KBM-7 (cell line): ENCODE measurements at regions not wholly inside any gene's neighbourhood (a gene's known extent, or its start where the extent isn't known, plus 50 kb on each side); places are given as distances from the start of the nearest gene placed in this dataset.
"Not testable (repeated sequence)": the region's sequence is repeated elsewhere in the genome, so short reads cannot be mapped to it uniquely, and the experiment has no call there.

Experiments
- DNase-seq: peaks from one replicate; pipeline ENCODE4 v3.0.0-alpha.2; 2015
- in situ Hi-C: fragments of 300-500 bp; cut with MboI; formaldehyde crosslinking; loops from 2 replicates; pipeline ENCODE4 v1.14.3; 2020; ENCODE audit warnings: low sequenced_read_pairs, low pct_unique_long_range_greater_than_20kb, mixed read lengths

GRCh38 chr1:79226963-79227362 lies 220.4 kb upstream of the ADGRL4 start:
- no peak for DNase-seq
- in situ Hi-C loops = no loop called here

DNA sequence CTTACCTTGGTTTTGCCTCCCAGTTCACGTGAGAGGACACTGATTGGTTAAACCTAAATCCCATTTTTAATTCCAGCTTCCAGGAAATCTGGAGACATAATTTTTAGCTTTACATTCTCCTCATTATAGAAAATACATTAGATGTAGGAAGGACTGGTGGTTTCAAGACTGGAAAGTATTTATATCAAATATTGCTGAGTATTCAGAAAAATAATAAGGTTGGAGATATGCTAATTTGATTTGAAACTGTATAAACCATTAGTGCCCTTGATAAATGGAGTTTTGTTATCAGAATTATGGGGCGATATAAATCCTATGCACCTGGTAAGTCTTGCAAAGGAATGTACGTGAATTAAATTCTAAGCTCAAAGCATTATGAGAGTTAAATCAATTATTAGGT lies 218.0 kb upstream of the ADGRL4 start:
- no peak for DNase-seq
- in situ Hi-C loops = no loop called here

GRCh38 chr1:79220509-79220908 lies 214.0 kb upstream of the ADGRL4 start:
- in situ Hi-C loops = no loop called here
- DNase-seq = no peak

DNA sequence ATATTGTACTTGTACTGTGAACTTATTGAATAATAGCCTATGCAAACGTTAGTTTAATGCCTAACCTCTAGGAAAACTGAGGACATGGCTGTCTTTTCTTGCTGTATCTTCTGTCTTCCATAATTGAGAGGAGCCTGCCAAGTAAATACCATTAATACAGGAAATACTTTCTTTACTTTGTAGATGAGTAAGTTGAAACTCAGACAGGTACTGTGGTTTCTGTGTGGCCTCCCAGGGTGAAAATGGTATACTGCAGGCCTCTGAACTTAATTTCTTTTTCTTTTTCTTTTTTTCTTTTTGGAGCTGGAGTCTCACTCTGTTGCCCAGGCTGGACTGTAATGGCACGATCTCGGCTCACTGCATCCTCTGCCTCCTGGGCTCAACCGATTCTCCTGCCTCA lies 208.8 kb upstream of the ADGRL4 start:
- in situ Hi-C loops = no loop called here
- no peak for DNase-seq

GRCh38 chr1:79207786-79208185 lies 201.3 kb upstream of the ADGRL4 start:
- in situ Hi-C loops = no loop called here
- no peak for DNase-seq

- no peak for DNase-seq
- in situ Hi-C loops = no loop called here
These were observed 200.8 kb upstream of the ADGRL4 start for GRCh38 chr1:79207331-79207730.

- in situ Hi-C loops = no loop called here
- no peak for DNase-seq
These were observed 198.4 kb upstream of the ADGRL4 start for GRCh38 chr1:79204779-79205479.

- in situ Hi-C loops = no loop called here
- no peak for DNase-seq
These were observed 192.3 kb upstream of the ADGRL4 start for GRCh38 chr1:79198832-79199231.

DNA sequence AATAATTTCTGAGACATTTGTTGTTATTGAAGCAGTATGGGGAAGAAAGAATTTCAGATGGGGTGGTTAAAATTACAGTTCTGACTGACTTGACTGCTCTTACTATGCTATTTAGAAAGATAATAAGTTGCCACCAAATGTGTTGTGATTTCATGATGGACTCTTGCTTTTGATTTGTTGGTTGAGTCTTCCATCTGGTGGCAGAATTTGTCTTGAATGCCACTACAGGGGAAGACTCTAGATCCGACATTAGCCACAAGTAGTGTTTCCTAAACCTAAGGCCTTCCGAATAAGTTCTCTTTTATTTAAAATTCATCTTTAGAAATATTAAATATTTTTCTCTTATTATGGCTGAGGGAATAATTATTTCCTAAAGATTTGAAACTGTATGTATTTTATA lies 190.9 kb upstream of the ADGRL4 start:
- DNase-seq = no peak
- in situ Hi-C loops = no loop called here

- in situ Hi-C loops = no loop called here
These were observed 189.7 kb upstream of the ADGRL4 start for GRCh38 chr1:79196211-79196610.

GRCh38 chr1:79193211-79194079 lies 186.9 kb upstream of the ADGRL4 start:
- in situ Hi-C loops = no loop called here
- DNase-seq = no peak

More at GRCh38 chr1:79196211-79196610, 189.7 kb upstream of the ADGRL4 start:
- no peak for DNase-seq

DNA sequence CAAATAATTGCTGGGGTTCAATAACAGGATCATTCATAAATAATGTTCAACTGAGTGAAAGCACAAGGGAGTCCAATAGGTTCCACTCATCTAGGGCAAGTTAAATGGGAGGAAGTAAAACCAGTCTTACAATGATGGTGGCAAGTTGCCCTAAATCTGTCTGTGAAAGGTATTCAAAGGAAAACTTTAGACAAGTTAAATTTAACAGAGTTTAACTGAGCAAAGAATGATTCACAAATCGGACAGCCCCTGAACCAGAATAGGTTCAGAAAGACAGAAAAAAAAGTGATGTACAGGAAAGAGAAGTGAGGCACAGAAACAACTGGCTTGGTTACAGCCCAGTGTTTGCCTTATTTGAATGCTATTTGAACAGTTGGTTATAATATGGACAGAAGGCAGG lies 183.5 kb upstream of the ADGRL4 start:
- DNase-seq = no peak
- in situ Hi-C loops = no loop called here

DNA sequence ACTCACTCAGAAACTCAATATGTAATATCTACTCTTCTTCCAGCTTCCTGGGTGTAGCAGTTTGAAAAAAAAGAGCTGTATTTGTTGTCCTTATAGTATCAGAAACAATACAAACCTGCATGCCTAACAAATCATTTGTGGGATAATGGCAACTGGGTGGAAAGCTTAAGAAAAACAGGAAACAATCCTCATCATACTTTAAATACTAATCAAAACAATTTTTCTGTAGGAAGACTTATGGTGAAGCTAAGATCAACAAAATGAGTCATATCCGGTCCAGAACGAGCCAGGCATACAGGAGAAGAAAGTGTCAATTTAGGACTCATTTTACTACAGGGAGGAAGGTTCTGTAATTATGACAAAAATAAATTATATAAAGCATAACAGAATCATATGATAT lies 181.8 kb upstream of the ADGRL4 start:
- in situ Hi-C loops = no loop called here
- DNase-seq = no peak

- no peak for DNase-seq
- in situ Hi-C loops = no loop called here
These were observed 179.7 kb upstream of the ADGRL4 start for GRCh38 chr1:79186260-79186659.

GRCh38 chr1:79177844-79178243 lies 171.3 kb upstream of the ADGRL4 start:
- no peak for DNase-seq
- in situ Hi-C loops = no loop called here

DNA sequence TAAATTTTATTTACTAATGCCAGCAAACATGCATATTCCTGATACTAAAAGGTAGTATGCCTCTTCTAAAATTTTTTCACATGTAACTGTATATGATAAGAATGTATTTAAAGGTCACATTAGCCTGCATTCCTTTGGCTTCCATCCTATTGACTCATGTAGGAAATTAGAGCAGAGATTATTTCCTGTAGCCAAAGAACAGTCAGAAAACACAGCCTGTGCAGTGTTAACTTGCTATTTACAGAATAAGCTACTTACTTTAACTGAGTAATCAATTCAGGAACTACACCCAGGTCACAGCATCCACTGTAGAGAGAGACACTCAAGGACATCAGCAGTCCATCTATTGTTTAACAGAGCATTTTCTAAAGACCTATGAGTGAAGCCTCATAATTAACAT lies 154.5 kb upstream of the ADGRL4 start:
- DNase-seq = no peak
- in situ Hi-C loops = no loop called here

DNA sequence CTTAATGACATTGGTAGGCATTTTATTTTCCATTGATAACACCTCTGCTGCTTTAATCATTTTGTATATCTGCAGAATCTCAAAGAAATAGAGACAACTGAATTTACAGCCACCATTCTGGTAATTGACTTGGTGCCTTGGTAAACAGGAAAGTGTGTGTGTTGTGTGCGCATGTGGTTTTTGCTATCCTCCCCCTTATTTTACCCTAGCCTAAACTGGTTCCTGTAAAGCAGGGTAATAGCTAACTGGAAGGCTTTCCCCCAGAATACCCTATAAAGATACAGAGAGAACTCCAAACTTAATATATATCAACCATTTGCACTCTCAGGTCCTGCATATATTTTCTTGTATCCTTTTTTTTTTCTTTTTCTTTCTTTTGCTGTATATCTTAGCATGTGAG lies 149.5 kb upstream of the ADGRL4 start:
- in situ Hi-C loops = no loop called here
- no peak for DNase-seq

- in situ Hi-C loops = no loop called here
- DNase-seq = no peak
These were observed 144.7 kb upstream of the ADGRL4 start for GRCh38 chr1:79151006-79151796.

DNA sequence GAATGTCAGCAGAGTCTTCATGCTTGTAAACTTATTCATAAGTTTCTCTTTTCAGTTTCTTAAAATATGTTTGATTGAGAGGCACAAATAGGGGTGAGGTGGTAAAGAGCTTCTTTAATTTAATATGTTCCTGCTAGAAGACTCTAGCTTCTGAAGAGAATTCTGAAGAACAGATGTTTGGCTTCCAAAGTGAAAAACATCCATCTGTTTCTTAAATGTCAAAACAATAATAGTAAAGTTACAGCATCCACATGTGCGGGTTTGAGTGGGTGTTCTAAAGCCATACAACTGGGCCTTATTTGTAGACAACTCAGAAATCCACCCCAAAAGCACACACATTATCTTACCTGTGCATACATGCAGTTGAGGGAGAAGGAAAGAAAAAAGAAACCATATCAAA lies 144.0 kb upstream of the ADGRL4 start:
- in situ Hi-C loops = no loop called here
- DNase-seq = no peak

DNA sequence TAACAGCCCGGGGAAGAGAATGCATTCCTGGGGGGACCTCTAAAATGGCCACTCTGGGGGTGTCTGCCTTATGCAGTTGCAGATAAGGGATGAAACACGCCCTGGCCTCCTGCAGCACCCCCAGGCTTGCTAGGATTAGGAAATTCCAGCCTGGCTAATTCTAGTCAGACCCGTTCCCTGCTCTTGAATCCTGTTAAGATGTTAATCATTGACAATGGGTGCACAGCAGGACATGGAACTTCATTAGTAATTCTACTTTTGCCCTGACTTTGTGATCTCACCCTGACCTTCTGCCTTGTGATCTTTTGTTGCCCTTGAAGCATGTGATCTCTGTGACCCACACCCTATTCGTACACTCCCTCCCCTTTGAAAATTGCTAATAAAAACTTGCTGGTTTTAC lies 131.7 kb upstream of the ADGRL4 start:
- in situ Hi-C loops, DNase-seq: not testable (repeated sequence)
